T-helper 2 cell treated with Interferon-gamma antibody and Interleukin-4, amounts not matched to agents 100 ng/mL and 5 ng/mL, for 36 hours (primary cell): ENCODE measurements at regions not wholly inside any gene's neighbourhood (a gene's known extent, or its start where the extent isn't known, plus 50 kb on each side); places are given as distances from the start of the nearest gene placed in this dataset.
"Not testable (repeated sequence)": the region's sequence is repeated elsewhere in the genome, so short reads cannot be mapped to it uniquely, and the experiment has no call there.

ENCODE experiments used
- intact Hi-C: fragments of 100-400 bp; cut with micrococcal nuclease; formaldehyde crosslinking; loops from one replicate; pipeline ENCODE4 v1.15.1; 2023

- intact Hi-C loops: no loop called here
Observed at GRCh38 chr21:23955135-23955843, 1652.0 kb downstream of the MRPL39 start.

GRCh38 chr21:23952269-23952668 lies 1655.0 kb downstream of the MRPL39 start:
- intact Hi-C loops: no loop called here

- intact Hi-C loops: no loop called here
Observed at GRCh38 chr21:23951251-23951650, 1656.0 kb downstream of the MRPL39 start.

GRCh38 chr21:23950344-23950743 lies 1656.9 kb downstream of the MRPL39 start:
- intact Hi-C loops: loop anchor here (1.0 kb wide), 1 partner anchor 19 kb away; no protein-coding TSS in a partner anchor

- intact Hi-C loops: no loop called here
Observed at GRCh38 chr21:23949493-23949892, 1657.8 kb downstream of the MRPL39 start.

GRCh38 chr21:23939369-23940065 lies 1667.8 kb downstream of the MRPL39 start:
- intact Hi-C loops: no loop called here

- intact Hi-C loops: loop anchor here (2.0 kb wide), 1 partner anchor 32 kb away; no protein-coding TSS in a partner anchor
Observed at GRCh38 chr21:23936991-23937390, 1670.3 kb downstream of the MRPL39 start.

- intact Hi-C loops: loop anchor here (2.0 kb wide), 1 partner anchor 33 kb away; no protein-coding TSS in a partner anchor
Observed at GRCh38 chr21:23936224-23936623, 1671.1 kb downstream of the MRPL39 start.

GRCh38 chr21:23930565-23930964 lies 1676.7 kb downstream of the MRPL39 start:
- intact Hi-C loops: no loop called here

- intact Hi-C loops: not testable (repeated sequence)
Observed at GRCh38 chr21:23926430-23926829, 1680.9 kb downstream of the MRPL39 start.

- intact Hi-C loops: loop anchor here (5.0 kb wide), 1 partner anchor 35 kb away; no protein-coding TSS in a partner anchor
Observed at GRCh38 chr21:23921670-23922418, 1685.4 kb downstream of the MRPL39 start.

GRCh38 chr21:23900727-23901126 lies 1706.6 kb downstream of the MRPL39 start:
- intact Hi-C loops: no loop called here

GRCh38 chr21:23899561-23899960 lies 1707.7 kb downstream of the MRPL39 start:
- intact Hi-C loops: no loop called here

GRCh38 chr21:23890652-23891051 lies 1716.6 kb downstream of the MRPL39 start:
- intact Hi-C loops: no loop called here

GRCh38 chr21:23887725-23888306 lies 1719.5 kb downstream of the MRPL39 start:
- intact Hi-C loops: loop anchor here (5.0 kb wide), 1 partner anchor 34 kb away; no protein-coding TSS in a partner anchor

- intact Hi-C loops: loop anchor here (5.0 kb wide), 1 partner anchor 35 kb away; no protein-coding TSS in a partner anchor
Observed at GRCh38 chr21:23886828-23887724, 1720.2 kb downstream of the MRPL39 start.

- intact Hi-C loops: no loop called here
Observed at GRCh38 chr21:23881783-23882182, 1725.5 kb downstream of the MRPL39 start.

GRCh38 chr21:23876925-23877558 lies 1730.2 kb downstream of the MRPL39 start:
- intact Hi-C loops: no loop called here

- intact Hi-C loops: no loop called here
Observed at GRCh38 chr21:23874271-23874670, 1733.0 kb downstream of the MRPL39 start.
